GM21526 (cell line): ENCODE measurements at regions not wholly inside any gene's neighbourhood (a gene's known extent, or its start where the extent isn't known, plus 50 kb on each side); places are given as distances from the start of the nearest gene placed in this dataset.

Experiments
- ATAC-seq: cut with Tn5 transposase; IDR thresholded peaks from one replicate; pipeline ENCODE4 v1.9.1; 2021; ENCODE audit warnings: moderate library complexity; ENCODE audit not compliant: unreplicated experiment, low FRiP score

DNA sequence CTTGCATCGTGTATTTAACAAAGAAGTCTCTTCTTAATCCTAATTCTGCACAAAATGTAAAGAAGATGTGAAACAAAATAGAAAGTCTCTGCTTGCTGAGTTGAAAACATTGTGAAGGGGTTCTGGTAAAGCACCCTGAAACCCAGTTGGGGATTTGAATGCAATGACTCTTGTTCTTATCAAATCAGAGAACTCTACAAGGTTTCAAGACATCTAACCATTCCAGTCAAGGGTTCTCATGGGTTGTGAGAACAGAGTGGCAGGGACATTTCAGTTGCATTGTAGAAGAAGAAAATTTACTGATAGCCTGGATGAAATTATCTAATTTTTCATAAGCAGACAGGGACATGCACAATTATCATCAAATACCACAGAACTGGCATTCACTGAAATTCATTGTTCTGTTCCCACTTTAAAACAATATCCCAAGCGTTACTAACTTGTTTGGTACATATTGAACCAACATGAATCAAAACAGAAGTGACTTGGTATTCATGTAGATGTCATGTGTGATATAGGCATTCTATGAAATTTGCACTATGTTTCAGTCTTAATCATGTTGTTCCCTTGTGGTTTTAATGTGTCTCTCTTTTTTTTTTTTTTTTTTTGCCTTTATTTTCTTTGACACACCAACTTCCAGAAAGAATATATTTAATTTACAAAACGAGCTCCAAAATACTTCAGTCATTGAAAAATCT is 563.3 kb downstream of the IRX1 start:
- ATAC-seq = no peak

DNA sequence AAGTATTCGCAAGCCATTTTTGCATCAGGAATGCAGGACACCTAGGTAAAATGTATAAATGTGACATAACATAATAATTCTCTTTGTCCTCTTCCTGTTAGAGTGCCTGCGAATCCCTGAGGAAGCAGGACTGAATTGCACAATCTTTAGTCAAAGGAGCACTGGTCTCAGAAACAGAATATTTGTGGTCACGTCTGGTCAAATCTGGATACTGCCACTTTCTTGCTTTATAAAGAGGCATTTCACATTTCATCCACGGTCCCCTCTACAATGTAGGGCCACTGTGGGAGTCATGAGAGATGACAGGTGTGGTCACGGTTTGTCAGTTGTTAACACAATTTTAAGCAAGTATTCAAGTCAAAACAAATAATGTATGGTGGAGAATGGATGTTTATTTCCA is 564.0 kb downstream of the IRX1 start:
- ATAC-seq = no peak

DNA sequence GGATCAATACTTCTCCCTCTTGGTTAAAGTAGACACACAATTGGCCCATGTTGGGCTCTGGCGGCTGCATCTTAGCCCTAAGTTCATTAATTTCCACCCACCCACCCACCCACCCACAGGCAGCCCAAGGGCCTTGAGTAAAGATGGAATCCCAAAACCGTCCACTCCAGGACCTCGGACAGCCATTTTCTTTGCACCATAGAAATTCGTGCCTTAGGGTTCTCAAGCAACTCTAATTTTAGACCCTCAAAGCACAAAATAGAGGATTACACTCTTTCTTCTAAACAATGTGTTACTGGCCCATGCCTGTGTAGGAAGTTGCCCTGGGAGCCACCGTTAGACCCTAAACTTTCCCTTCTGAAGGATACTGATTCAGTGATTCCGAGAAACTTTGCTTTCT is 568.5 kb downstream of the IRX1 start:
- ATAC-seq = no peak

DNA sequence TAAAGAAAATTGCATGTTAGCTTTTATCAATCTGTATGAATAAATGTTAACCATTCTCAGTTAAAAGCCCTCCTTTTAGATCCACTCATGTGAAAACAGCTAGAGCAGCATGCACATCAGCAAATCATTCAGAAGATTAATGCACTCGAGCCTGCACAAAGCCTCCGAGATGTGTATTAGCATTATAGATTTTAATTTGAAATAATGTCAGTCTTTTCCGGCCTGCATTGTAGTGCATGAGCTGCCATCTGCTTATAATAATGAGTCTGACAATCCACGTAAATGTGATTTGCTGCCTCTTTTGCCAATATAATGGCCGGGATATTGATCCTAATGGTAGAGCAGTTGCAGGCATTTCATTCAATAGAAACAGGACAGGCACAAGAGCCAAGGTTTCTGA is 585.1 kb downstream of the IRX1 start:
- ATAC-seq = no peak

- ATAC-seq = no peak
These were observed 586.5 kb downstream of the IRX1 start for GRCh38 chr5:4182144-4182543.

DNA sequence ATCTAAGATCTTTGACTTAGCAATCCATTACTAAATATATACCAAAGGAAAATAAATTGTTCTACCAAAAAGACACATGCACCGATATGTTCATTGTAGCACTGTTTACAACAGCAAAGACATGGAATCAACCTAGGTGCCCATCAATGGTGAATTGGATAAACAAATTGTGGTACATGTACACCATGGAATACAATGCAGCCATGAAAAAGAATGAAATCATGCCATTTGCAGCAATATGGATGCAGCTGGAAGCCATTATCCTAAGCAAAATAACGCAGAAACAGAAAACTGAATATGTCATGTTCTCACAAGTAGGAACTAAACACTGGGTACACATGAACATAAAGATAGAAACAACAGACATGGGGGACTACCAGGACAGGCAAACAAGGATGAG is 589.5 kb downstream of the IRX1 start:
- ATAC-seq = no peak

GRCh38 chr5:4188704-4189103 is 593.1 kb downstream of the IRX1 start:
- no peak for ATAC-seq

- no peak for ATAC-seq
These were observed 593.7 kb downstream of the IRX1 start for GRCh38 chr5:4189317-4189716.

DNA sequence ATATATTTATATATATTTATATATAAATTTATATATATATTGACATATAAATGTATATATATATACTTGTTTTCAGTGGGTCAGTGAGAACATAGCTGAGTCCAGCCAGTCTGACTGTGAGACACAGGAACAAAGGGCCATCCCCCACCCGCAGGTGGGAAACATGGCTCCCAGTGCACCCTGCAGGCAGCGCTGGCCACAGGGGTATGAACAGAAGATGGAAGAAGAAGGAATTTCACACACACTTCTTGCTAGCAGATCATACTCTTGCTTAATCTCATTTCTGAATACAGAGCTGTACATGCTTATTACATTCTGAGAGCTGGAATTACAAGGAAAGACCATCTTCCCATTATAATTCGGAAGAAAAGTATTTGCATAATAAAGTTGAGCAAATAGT is 595.4 kb downstream of the IRX1 start:
- ATAC-seq = no peak

DNA sequence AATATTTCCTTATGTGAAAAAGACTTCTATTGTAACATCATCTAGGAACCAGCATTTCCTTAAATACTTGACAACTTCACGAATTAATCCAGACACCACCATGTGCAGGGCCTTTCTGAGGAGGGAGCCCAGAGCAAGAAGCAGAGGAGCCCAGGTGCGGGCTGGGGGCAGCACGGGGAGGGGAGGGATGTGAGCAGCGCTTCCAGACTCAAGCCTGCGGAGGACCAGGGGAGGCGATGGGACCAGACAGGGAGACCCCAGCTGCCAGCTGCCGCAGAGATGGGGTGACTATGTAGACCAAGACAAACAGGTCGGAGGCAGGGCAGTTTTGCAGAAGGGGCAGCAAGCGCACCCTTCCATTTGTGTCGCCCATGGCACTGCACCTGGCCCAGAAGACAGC is 596.1 kb downstream of the IRX1 start:
- ATAC-seq = no peak

- no peak for ATAC-seq
These were observed 596.5 kb downstream of the IRX1 start for GRCh38 chr5:4192111-4192510.

DNA sequence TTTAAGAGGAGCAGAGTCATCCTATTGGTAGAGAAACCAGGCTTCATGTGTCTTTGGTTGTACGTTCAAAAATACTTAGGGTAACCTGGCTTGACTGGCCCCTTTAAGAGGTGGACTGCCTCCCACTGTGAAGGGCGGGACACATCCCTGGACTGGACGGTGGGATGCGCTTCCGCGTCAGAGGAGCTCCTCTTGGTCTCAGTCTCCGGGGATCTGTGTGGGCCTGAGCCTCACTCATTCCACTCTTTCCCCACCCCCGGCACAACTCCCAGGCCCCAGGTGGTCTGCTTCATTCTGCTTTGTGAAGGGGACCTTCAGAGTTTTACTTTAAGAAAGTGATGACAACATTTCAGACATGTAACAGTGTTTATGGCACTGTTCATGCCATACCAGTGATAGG is 601.1 kb downstream of the IRX1 start:
- ATAC-seq = no peak

DNA sequence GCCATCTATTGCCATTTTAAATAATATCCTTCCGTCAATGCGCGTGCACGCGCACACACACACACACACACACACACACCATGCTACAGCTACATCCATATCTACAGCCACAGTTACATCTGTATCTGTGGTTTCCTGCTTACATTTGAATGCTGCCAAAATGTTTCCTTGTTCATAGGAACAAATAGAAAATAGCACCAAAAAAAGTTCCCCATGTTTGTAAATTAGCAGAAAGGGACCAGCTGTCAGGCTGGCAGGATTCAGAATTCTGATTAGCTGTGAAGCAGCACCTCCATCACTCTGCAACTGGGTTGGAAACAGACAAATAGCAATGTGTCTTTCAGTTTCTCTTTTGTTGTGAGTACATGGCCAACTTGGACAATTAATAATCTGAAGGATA is 601.5 kb downstream of the IRX1 start:
- no peak for ATAC-seq

DNA sequence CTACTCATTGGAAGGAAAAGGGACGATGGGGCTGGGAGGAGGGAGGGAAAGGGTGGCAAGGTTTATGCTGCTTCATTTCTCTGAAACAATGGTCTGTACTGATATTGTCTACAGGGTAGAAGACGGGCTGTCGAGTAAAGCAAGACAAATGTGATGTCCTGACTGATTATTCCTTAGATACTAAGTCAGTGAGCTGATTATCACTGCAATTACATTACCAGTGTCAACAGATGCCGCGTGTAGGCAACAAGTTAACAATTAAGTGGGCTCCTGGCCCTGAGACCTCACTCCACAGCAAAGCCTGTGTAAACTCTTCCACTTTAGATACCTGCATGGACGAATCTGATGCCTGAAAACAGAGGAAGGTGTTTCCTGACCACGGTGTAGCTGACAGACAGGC is 602.8 kb downstream of the IRX1 start:
- ATAC-seq = no peak

GRCh38 chr5:4199049-4199841 is 603.6 kb downstream of the IRX1 start:
- no peak for ATAC-seq

GRCh38 chr5:4203146-4203545 is 607.5 kb downstream of the IRX1 start:
- no peak for ATAC-seq

GRCh38 chr5:4204276-4205141 is 608.9 kb downstream of the IRX1 start:
- ATAC-seq = no peak

- ATAC-seq = no peak
These were observed 609.8 kb downstream of the IRX1 start for GRCh38 chr5:4205398-4205797.

DNA sequence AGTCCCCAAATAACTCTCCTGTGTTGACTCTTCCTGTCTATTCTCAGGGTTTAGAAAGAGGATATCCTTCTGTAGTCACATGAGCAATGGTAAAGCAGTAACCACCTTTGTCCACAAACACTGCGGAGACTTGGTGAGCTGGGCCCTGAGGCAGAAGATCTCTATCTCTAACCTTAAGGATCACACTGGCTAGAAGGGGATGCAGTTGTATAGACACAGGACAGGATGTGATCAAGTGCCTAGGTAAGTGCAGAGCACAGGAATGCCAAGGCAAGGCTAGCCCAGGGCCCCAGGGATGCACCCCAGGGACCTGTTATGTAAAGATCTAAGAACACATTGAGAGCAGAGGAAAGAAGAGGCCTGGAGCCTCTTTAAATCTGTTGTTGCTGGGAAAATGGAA is 610.5 kb downstream of the IRX1 start:
- ATAC-seq = no peak

DNA sequence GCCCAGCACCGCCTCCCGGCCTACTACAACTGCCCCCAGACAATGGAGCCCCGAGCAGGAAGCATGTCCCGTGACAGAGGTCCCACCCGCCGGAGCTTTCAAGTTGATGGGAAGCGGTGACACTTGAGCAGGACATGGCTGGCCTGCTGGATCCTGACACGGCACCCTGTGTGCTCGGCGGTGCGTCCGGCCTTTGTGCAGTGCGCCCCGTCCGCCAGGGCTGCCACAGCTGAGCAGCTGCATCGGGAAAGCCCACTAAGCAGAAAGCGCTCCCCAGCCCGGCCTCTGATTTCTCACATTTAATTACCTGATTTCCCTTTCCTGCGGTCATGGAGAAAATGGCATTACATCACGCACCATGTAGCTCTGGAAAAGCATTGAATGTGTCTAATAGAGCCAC is 611.9 kb downstream of the IRX1 start:
- ATAC-seq = no peak

GRCh38 chr5:4208537-4208936 is 612.9 kb downstream of the IRX1 start:
- ATAC-seq = no peak
